SK-N-SH (cell line): ENCODE measurements at regions not wholly inside any gene's neighbourhood (a gene's known extent, or its start where the extent isn't known, plus 50 kb on each side); places are given as distances from the start of the nearest gene placed in this dataset.

Source experiments
- CTCF ChIA-PET: fragments of 300-600, 350-600 bp; formaldehyde crosslinking; extraction: SDS; loops from one replicate; lab custom pipeline; 2021; lab: Yijun Ruan, JAX
- POLR2A ChIA-PET: fragments of 350-600 bp; sonication (Branson Sonifier 250); formaldehyde crosslinking; extraction: SDS; loops from one replicate; lab custom pipeline; 2020; ENCODE audit warnings: antibody characterized with exemption, inconsistent platforms; lab: Yijun Ruan, JAX
- DNase-seq: peaks from one replicate; pipeline ENCODE4 v3.0.0; 2012
- H2AFZ ChIP-seq: fragments of 200-600 bp; sonication (generic); 2 replicates; pipeline ENCODE4 v1.8.1; 2016; ENCODE audit warnings: antibody characterized with exemption, mild to moderate bottlenecking, low read depth
- H3F3A ChIP-seq: fragments of 200-600 bp; sonication (generic); replicated peaks from 2 replicates; pipeline ENCODE3; 2016; ENCODE audit warnings: antibody characterized with exemption, mild to moderate bottlenecking; ENCODE audit not compliant: insufficient read depth
- H3K27ac ChIP-seq, 2 experiments: fragments of 200-500 bp in 1 of 2; fragments of 200-600 bp in 1 of 2; sonication (Bioruptor generic) in 1 of 2; sonication (generic), shearing (Covaris generic) in 1 of 2; 2 replicates each; pipeline versions ENCODE4 v1.5.1 to v1.6.1; 2014 to 2016; ENCODE audit warnings: low read depth in 2 of 2, inconsistent platforms in 1 of 2, low read length in 1 of 2, mild to moderate bottlenecking in 1 of 2, mixed read lengths in 1 of 2
- H3K27me3 ChIP-seq: fragments of 200-600 bp; sonication (generic), shearing (Covaris generic); 2 replicates; pipeline ENCODE4 v1.6.1; 2016; ENCODE audit warnings: mixed run types; ENCODE audit not compliant: insufficient read depth
- H3K36me3 ChIP-seq, 2 experiments: fragments of 200-500 bp in 1 of 2; fragments of 200-600 bp in 1 of 2; sonication (Bioruptor generic) in 1 of 2; sonication (generic) in 1 of 2; replicated peaks in 1 of 2; 2 replicates each; pipeline versions ENCODE3 to v1.5.1; 2014 to 2016; ENCODE audit warnings: low read length in 1 of 2, mild to moderate bottlenecking in 1 of 2; ENCODE audit not compliant: insufficient read depth in 2 of 2, control insufficient read depth in 1 of 2
- H3K4me1 ChIP-seq, 2 experiments: fragments of 200-500 bp in 1 of 2; fragments of 200-600 bp in 1 of 2; sonication (Bioruptor generic) in 1 of 2; sonication (generic), shearing (Covaris generic) in 1 of 2; 2 replicates each; pipeline versions ENCODE4 v1.5.1 to v1.6.1; 2014 to 2016; ENCODE audit warnings: low read depth in 1 of 2, low read length in 1 of 2, mixed run types in 1 of 2; ENCODE audit not compliant: insufficient read depth in 2 of 2, control insufficient read depth in 1 of 2
- H3K4me2 ChIP-seq: fragments of 200-600 bp; sonication (generic), shearing (Covaris generic); 2 replicates; pipeline ENCODE4 v1.6.1; 2017; ENCODE audit warnings: mixed run types
- H3K4me3 ChIP-seq, 2 experiments: fragments of 200-500 bp in 1 of 2; fragments of 200-600 bp in 1 of 2; sonication (Bioruptor generic) in 1 of 2; sonication (generic), shearing (Covaris generic) in 1 of 2; 2 replicates each; pipeline versions ENCODE4 v1.5.1 to v1.8.1; 2014 to 2016; ENCODE audit warnings: low read depth in 2 of 2, inconsistent platforms in 1 of 2, low read length in 1 of 2, mild to moderate bottlenecking in 1 of 2, mixed read lengths in 1 of 2, moderate library complexity in 1 of 2
- H3K79me2 ChIP-seq: fragments of 200-600 bp; sonication (generic); 2 replicates; pipeline ENCODE4 v1.8.1; 2017; ENCODE audit warnings: mild to moderate bottlenecking; ENCODE audit not compliant: insufficient read depth
- H3K9ac ChIP-seq: fragments of 200-600 bp; sonication (generic); 2 replicates; pipeline ENCODE4 v1.6.1; 2017; ENCODE audit warnings: mixed run types
- H3K9me2 ChIP-seq: fragments of 200-600 bp; sonication (generic); 2 replicates; pipeline ENCODE4 v1.6.1; 2017; ENCODE audit warnings: mixed run types
- H3K9me3 ChIP-seq: fragments of 200-600 bp; sonication (generic); 2 replicates; pipeline ENCODE4 v1.6.1; 2017; ENCODE audit warnings: mixed run types, mild to moderate bottlenecking, moderate library complexity
- H4K20me1 ChIP-seq: fragments of 200-600 bp; sonication (generic); 2 replicates; pipeline ENCODE4 v1.6.1; 2017; ENCODE audit warnings: mild to moderate bottlenecking, mixed run types; ENCODE audit not compliant: insufficient read depth
- CHD2 ChIP-seq: fragments of 150-350 bp; IDR thresholded peaks from 2 replicates; pipeline ENCODE4 v1.6.1; 2018; ENCODE audit warnings: low read length; ENCODE audit not compliant: partially characterized antibody
- ELF1 ChIP-seq: IDR thresholded peaks from 2 replicates; pipeline ENCODE4 v1.4.0; 2012
- EP300 ChIP-seq, 2 experiments: IDR thresholded peaks; 2 replicates each; pipeline versions ENCODE4 v1.4.0 to v1.6.1; 2012; ENCODE audit warnings: borderline replicate concordance in 1 of 2, low read depth in 1 of 2, low read length in 1 of 2
- FOSL2 ChIP-seq: IDR thresholded peaks from 2 replicates; pipeline ENCODE4 v1.4.0; 2012; ENCODE audit warnings: low read depth, mild to moderate bottlenecking, moderate library complexity, borderline replicate concordance
- FOXJ3 ChIP-seq: sonication (generic); formaldehyde crosslinking; IDR thresholded peaks from 2 replicates; pipeline ENCODE4 v1.5.1; 2020; ENCODE audit warnings: mild to moderate bottlenecking, missing genetic modification reagents
- GABPA ChIP-seq: IDR thresholded peaks from 2 replicates; pipeline ENCODE4 v1.4.0; 2012; ENCODE audit warnings: low read depth, mild to moderate bottlenecking
- GATA2 ChIP-seq: sonication (generic); formaldehyde crosslinking; IDR thresholded peaks from 2 replicates; pipeline ENCODE4 v1.5.0; 2020; ENCODE audit warnings: mild to moderate bottlenecking, missing genetic modification reagents
- IRF3 ChIP-seq: fragments of 150-350 bp; IDR thresholded peaks from 2 replicates; pipeline ENCODE4 v1.6.1; 2016; ENCODE audit warnings: mild to moderate bottlenecking, low read depth, low read length
- JUND ChIP-seq: IDR thresholded peaks from 2 replicates; pipeline ENCODE4 v1.4.0; 2012
- MAX ChIP-seq: IDR thresholded peaks from 2 replicates; pipeline ENCODE4 v1.4.0; 2012; ENCODE audit warnings: low read depth
- NFIC ChIP-seq: IDR thresholded peaks from 2 replicates; pipeline ENCODE4 v1.4.0; 2012; ENCODE audit warnings: borderline replicate concordance
- NRF1 ChIP-seq: IDR thresholded peaks from 2 replicates; pipeline ENCODE4 v1.6.1; 2012; ENCODE audit warnings: low read depth, mild to moderate bottlenecking, low read length
- PBX3 ChIP-seq: IDR thresholded peaks from 2 replicates; pipeline ENCODE4; 2012
- RAD21 ChIP-seq: IDR thresholded peaks from 2 replicates; pipeline ENCODE4 v1.6.1; 2012; ENCODE audit warnings: mild to moderate bottlenecking, low read length
- RFX5 ChIP-seq: IDR thresholded peaks from 2 replicates; pipeline ENCODE4 v1.6.1; 2012; ENCODE audit warnings: mild to moderate bottlenecking, improper control_type of control experiment, low read length
- SIN3A ChIP-seq: IDR thresholded peaks from 2 replicates; pipeline ENCODE4 v1.6.1; 2012; ENCODE audit warnings: low read depth, mild to moderate bottlenecking, low read length, moderate library complexity, borderline replicate concordance
- SMC3 ChIP-seq: IDR thresholded peaks from 2 replicates; pipeline ENCODE4 v1.6.1; 2012; ENCODE audit warnings: low read depth, low read length, improper control_type of control experiment
- TAF1 ChIP-seq: IDR thresholded peaks from 2 replicates; pipeline ENCODE4 v1.6.1; 2012; ENCODE audit warnings: low read depth, mild to moderate bottlenecking, low read length, moderate library complexity, borderline replicate concordance
- TCF12 ChIP-seq: IDR thresholded peaks from 2 replicates; pipeline ENCODE4 v1.4.0; 2012
- TEAD4 ChIP-seq: IDR thresholded peaks from 2 replicates; pipeline ENCODE4 v1.4.0; 2012; ENCODE audit warnings: mild to moderate bottlenecking, borderline replicate concordance; ENCODE audit not compliant: insufficient read depth
- USF1 ChIP-seq: IDR thresholded peaks from 2 replicates; pipeline ENCODE4 v1.4.0; 2012; ENCODE audit warnings: low read depth, borderline replicate concordance
- YY1 ChIP-seq: IDR thresholded peaks from 2 replicates; pipeline ENCODE4 v1.4.0; 2012; ENCODE audit warnings: low read depth, mild to moderate bottlenecking
- ZBTB33 ChIP-seq: IDR thresholded peaks from 2 replicates; pipeline ENCODE4 v1.4.0; 2012; ENCODE audit warnings: low read depth, borderline replicate concordance
- WGBS: methylation state at CpG from one replicate; pipeline ENCODE4 v1.1.6; 2017; ENCODE audit warnings: low lambda C conversion rate; 5-methylcytosine and 5-hydroxymethylcytosine counted together

- H3K4me3 ChIP-seq, result no peak overlapping the region
- no peaks in the 10 kb centered on the region for H3K9me3 ChIP-seq
- H3K9ac ChIP-seq, result no peak overlapping the region
- H3K36me3 ChIP-seq, result no peaks in the 10 kb centered on the region
- H3K4me1 ChIP-seq, result no peaks in the 10 kb centered on the region
- H3F3A ChIP-seq, result no peaks in the 10 kb centered on the region
- 33% methylated on average over 1 of the region's 1 CpG for WGBS
- no peaks in the 10 kb centered on the region for H3K27me3 ChIP-seq
- no peaks in the 10 kb centered on the region for H3K9me2 ChIP-seq
- H3K79me2 ChIP-seq, result no peaks in the 10 kb centered on the region
- no peak for DNase-seq
- no peak overlapping the region for H3K4me2 ChIP-seq
- ChIA-PET POLR2A (no interaction called here), CTCF (interaction anchor here (0.8 kb wide), 1 partner anchor 74 kb away, joined by 3 read pairs; no protein-coding TSS in a partner anchor)
- H3K27ac ChIP-seq, result no peak overlapping the region
- TF ChIP-seq FOSL2 (no peak), USF1 (no peak), IRF3 (no peak), TEAD4 (no peak), PBX3 (no peak), MAX (no peak), CHD2 (no peak), TAF1 (no peak), GATA2 (CRISPR knock-in tag) (no peak), ZBTB33 (no peak), GABPA (no peak), YY1 (no peak), EP300 (IDR thresholded peaks at IDR 0.05; ENCODE audit: borderline replicate concordance in 1 of 2, low read depth in 1 of 2, low read length in 1 of 2) (no peak)
- H4K20me1 ChIP-seq, result no peaks in the 10 kb centered on the region
- no peak overlapping the region for H2AFZ ChIP-seq
Observed at GRCh38 chr12:126193190-126193589, 1128.0 kb downstream of the AACS start.

- H3K36me3 ChIP-seq, result no peaks in the 10 kb centered on the region
- no peaks in the 10 kb centered on the region for H4K20me1 ChIP-seq
- POLR2A ChIA-PET, result no interaction called here
- CTCF ChIA-PET, result no interaction called here
- H3K4me2 ChIP-seq, result no peak overlapping the region
- H3K4me1 ChIP-seq, result no peaks in the 10 kb centered on the region
- H3K79me2 ChIP-seq, result no peaks in the 10 kb centered on the region
- H3F3A ChIP-seq, result no peaks in the 10 kb centered on the region
- 37% methylated on average over 1 of the region's 1 CpG for WGBS
- no peak overlapping the region for H3K9ac ChIP-seq
- no peak overlapping the region for H3K4me3 ChIP-seq
- DNase-seq, result no peak
- no peak overlapping the region for H3K27ac ChIP-seq
- no peaks in the 10 kb centered on the region for H3K27me3 ChIP-seq
- no peak overlapping the region for H2AFZ ChIP-seq
- H3K9me3 ChIP-seq, result no peaks in the 10 kb centered on the region
- no peaks in the 10 kb centered on the region for H3K9me2 ChIP-seq
- TF ChIP-seq PBX3, result peak; percentile 78
- TF ChIP-seq YY1, result no peak
- TF ChIP-seq ELF1, result no peak
- 0 out of 2 replicates have a peak, but pooled peaks have one; percentile 15 for TF ChIP-seq TEAD4
- no peak for TF ChIP-seq SIN3A
- peak; percentile 55 for TF ChIP-seq JUND
- peak; percentile 78 for TF ChIP-seq TCF12
- peak; percentile 5; the same call in 1 of the 2 replicates for TF ChIP-seq NFIC
- no peak for TF ChIP-seq SMC3
- no peak for TF ChIP-seq RAD21
- no peak for TF ChIP-seq FOXJ3 (CRISPR knock-in tag)
- no peak for TF ChIP-seq NRF1
- TF ChIP-seq FOSL2, result peak; percentile 26; the same call in 1 of the 2 replicates
- no peak for TF ChIP-seq RFX5
Observed at GRCh38 chr12:126196263-126196662, 1131.0 kb downstream of the AACS start.
